AG09309 (cell line): ENCODE measurements at regions not wholly inside any gene's neighbourhood (a gene's known extent, or its start where the extent isn't known, plus 50 kb on each side); places are given as distances from the start of the nearest gene placed in this dataset.

Source experiments
- DNase-seq: peaks from one replicate; pipeline ENCODE4 v3.0.0-alpha.2; 2010; ENCODE audit warnings: low read depth
- H3K4me3 ChIP-seq: 2 replicates; pipeline ENCODE4 v1.5.1; 2011; ENCODE audit warnings: mild to moderate bottlenecking, low read depth, low read length, moderate library complexity; ENCODE audit not compliant: control insufficient read depth
- TF ChIP-seq, protein P1 (sequence below): IDR thresholded peaks from 2 replicates; pipeline ENCODE4 v1.5.1; 2011; ENCODE audit warnings: mild to moderate bottlenecking, low read depth, low read length, inconsistent platforms; ENCODE audit not compliant: insufficient read depth, control insufficient read depth; ENCODE audit errors: missing control alignments

DNA sequence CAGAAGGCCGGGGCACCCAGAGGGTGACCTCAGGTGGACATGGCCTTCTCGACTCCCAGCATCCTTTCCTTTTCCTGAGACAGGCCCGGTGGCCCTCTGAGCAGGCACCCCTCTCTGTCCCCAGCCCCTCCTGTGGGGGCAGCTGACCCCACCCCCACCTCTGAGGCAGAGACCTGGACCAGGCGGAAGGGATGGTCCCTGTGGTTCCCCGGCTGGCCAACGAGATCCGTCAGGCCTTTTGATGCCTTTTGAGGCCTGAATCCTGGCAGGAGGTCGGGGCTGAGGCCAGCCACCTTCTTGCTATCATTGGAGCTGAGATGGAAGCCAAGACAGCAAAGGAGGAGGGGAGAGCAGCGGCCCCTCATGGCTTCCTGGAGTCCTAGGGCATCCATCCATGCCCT lies 50.2 kb upstream of the ACTRT2 start:
- H3K4me3 ChIP-seq = no peak overlapping the region
- no peak for DNase-seq
- TF ChIP-seq, protein P1, sequence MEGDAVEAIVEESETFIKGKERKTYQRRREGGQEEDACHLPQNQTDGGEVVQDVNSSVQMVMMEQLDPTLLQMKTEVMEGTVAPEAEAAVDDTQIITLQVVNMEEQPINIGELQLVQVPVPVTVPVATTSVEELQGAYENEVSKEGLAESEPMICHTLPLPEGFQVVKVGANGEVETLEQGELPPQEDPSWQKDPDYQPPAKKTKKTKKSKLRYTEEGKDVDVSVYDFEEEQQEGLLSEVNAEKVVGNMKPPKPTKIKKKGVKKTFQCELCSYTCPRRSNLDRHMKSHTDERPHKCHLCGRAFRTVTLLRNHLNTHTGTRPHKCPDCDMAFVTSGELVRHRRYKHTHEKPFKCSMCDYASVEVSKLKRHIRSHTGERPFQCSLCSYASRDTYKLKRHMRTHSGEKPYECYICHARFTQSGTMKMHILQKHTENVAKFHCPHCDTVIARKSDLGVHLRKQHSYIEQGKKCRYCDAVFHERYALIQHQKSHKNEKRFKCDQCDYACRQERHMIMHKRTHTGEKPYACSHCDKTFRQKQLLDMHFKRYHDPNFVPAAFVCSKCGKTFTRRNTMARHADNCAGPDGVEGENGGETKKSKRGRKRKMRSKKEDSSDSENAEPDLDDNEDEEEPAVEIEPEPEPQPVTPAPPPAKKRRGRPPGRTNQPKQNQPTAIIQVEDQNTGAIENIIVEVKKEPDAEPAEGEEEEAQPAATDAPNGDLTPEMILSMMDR = no peak
